Suprapubic skin (tissue), 3 donors: ENCODE measurements at regions not wholly inside any gene's neighbourhood (a gene's known extent, or its start where the extent isn't known, plus 50 kb on each side); places are given as distances from the start of the nearest gene placed in this dataset.

Source experiments
- EP300 ChIP-seq: sonication (generic); formaldehyde crosslinking; IDR thresholded peaks from one replicate; pipeline ENCODE4 v1.6.1; 2017; ENCODE audit warnings: antibody characterized with exemption
- POLR2A ChIP-seq, 2 donors: fragments of 450-650 bp; IDR thresholded peaks; one replicate each; pipeline ENCODE4 v1.6.1; 2017; ENCODE audit warnings: antibody characterized with exemption in 2 of 2, mild to moderate bottlenecking in 2 of 2, moderate library complexity in 2 of 2
- TF ChIP-seq, protein P1 (sequence below), 2 donors: fragments of 200-600 bp in 1 of 2; fragments of 450-650 bp in 1 of 2; sonication (generic) in 1 of 2; IDR thresholded peaks; one replicate each; pipeline ENCODE4 v1.5.1; 2016 to 2019; ENCODE audit warnings: antibody characterized with exemption in 2 of 2, mild to moderate bottlenecking in 1 of 2, moderate library complexity in 1 of 2

DNA sequence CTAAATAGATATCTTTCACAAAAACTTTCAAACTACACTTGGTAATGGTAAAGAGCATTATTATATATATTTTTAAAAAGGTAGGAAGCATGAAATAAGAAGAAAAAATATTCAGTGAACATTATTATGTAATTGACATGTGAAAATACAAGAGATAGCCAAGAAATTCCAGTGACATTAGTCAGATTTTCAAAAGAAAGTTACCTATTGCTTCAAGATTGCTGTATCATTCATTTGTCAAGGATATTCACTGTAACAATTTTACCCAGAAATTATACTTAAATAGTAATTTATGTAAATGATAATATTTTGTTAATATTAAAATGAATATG is 350.2 kb downstream of the KIF2B start:
- TF ChIP-seq POLR2A (IDR thresholded peaks at IDR 0.05), result no peak
- TF ChIP-seq, protein P1, sequence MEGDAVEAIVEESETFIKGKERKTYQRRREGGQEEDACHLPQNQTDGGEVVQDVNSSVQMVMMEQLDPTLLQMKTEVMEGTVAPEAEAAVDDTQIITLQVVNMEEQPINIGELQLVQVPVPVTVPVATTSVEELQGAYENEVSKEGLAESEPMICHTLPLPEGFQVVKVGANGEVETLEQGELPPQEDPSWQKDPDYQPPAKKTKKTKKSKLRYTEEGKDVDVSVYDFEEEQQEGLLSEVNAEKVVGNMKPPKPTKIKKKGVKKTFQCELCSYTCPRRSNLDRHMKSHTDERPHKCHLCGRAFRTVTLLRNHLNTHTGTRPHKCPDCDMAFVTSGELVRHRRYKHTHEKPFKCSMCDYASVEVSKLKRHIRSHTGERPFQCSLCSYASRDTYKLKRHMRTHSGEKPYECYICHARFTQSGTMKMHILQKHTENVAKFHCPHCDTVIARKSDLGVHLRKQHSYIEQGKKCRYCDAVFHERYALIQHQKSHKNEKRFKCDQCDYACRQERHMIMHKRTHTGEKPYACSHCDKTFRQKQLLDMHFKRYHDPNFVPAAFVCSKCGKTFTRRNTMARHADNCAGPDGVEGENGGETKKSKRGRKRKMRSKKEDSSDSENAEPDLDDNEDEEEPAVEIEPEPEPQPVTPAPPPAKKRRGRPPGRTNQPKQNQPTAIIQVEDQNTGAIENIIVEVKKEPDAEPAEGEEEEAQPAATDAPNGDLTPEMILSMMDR (IDR thresholded peaks at IDR 0.05), result no peak
- TF ChIP-seq EP300, result no peak
